GM18873 (cell line): ENCODE measurements at regions not wholly inside any gene's neighbourhood (a gene's known extent, or its start where the extent isn't known, plus 50 kb on each side); places are given as distances from the start of the nearest gene placed in this dataset.
"Not testable (repeated sequence)": the region's sequence is repeated elsewhere in the genome, so short reads cannot be mapped to it uniquely, and the experiment has no call there.

Experiments
- ATAC-seq: cut with Tn5 transposase; IDR thresholded peaks from one replicate; pipeline ENCODE4 v1.9.1; 2021; ENCODE audit warnings: mild to moderate bottlenecking, moderate library complexity, moderate number of reproducible peaks; ENCODE audit not compliant: unreplicated experiment, low FRiP score

- ATAC-seq, result no peak
Measured at GRCh38 chr2:146978577-146979555, 866.0 kb upstream of the ACVR2A start.

- ATAC-seq, result not testable (repeated sequence)
Measured at GRCh38 chr2:146970981-146971380, 873.8 kb upstream of the ACVR2A start.

- ATAC-seq, result not testable (repeated sequence)
Measured at GRCh38 chr2:146969703-146970102, 875.1 kb upstream of the ACVR2A start.

- no peak for ATAC-seq
Measured at GRCh38 chr2:146964494-146964893, 880.3 kb upstream of the ACVR2A start.

GRCh38 chr2:146954544-146954943 is 890.3 kb upstream of the ACVR2A start:
- ATAC-seq, result no peak

GRCh38 chr2:146952696-146953095 is 892.1 kb upstream of the ACVR2A start:
- ATAC-seq, result no peak

GRCh38 chr2:146950911-146951310 is 893.9 kb upstream of the ACVR2A start:
- ATAC-seq, result no peak

GRCh38 chr2:146950361-146950760 is 894.5 kb upstream of the ACVR2A start:
- ATAC-seq, result no peak

- no peak for ATAC-seq
Measured at GRCh38 chr2:146949400-146949799, 895.4 kb upstream of the ACVR2A start.

GRCh38 chr2:146944601-146945000 is 900.2 kb upstream of the ACVR2A start:
- no peak for ATAC-seq

GRCh38 chr2:146939991-146940685 is 904.7 kb upstream of the ACVR2A start:
- ATAC-seq, result no peak

GRCh38 chr2:146934921-146935320 is 909.9 kb upstream of the ACVR2A start:
- ATAC-seq, result no peak

- peak; percentile 70 for ATAC-seq
Measured at GRCh38 chr2:146931109-146931508, 913.7 kb upstream of the ACVR2A start.

GRCh38 chr2:146927080-146927711 is 917.6 kb upstream of the ACVR2A start:
- no peak for ATAC-seq

- ATAC-seq, result no peak
Measured at GRCh38 chr2:146918280-146918679, 926.5 kb upstream of the ACVR2A start.

- ATAC-seq, result no peak
Measured at GRCh38 chr2:146917431-146918042, 927.3 kb upstream of the ACVR2A start.

GRCh38 chr2:146916914-146917313 is 927.9 kb upstream of the ACVR2A start:
- ATAC-seq, result no peak

GRCh38 chr2:146913476-146913875 is 931.4 kb upstream of the ACVR2A start:
- ATAC-seq, result no peak

- ATAC-seq, result no peak
Measured at GRCh38 chr2:146912536-146912935, 932.3 kb upstream of the ACVR2A start.

GRCh38 chr2:146908776-146909175 is 936.1 kb upstream of the ACVR2A start:
- no peak for ATAC-seq

- no peak for ATAC-seq
Measured at GRCh38 chr2:146898083-146898482, 946.7 kb upstream of the ACVR2A start.
